Activated CD8-positive, alpha-beta memory T cell treated with anti-CD3 and anti-CD28 coated beads, Interleukin-2, amount 50 U/mL, for 48 hours (primary cell): ENCODE measurements at regions not wholly inside any gene's neighbourhood (a gene's known extent, or its start where the extent isn't known, plus 50 kb on each side); places are given as distances from the start of the nearest gene placed in this dataset.
"Not testable (repeated sequence)": the region's sequence is repeated elsewhere in the genome, so short reads cannot be mapped to it uniquely, and the experiment has no call there.

Source experiments
- DNase-seq: peaks from one replicate; pipeline ENCODE4 v3.0.0-alpha.2; 2020

- no peak for DNase-seq
Measured at GRCh38 chr21:20463362-20463761, 534.8 kb upstream of the NCAM2 start.

- DNase-seq, result no peak
Measured at GRCh38 chr21:20469361-20469760, 528.8 kb upstream of the NCAM2 start.

GRCh38 chr21:20486303-20486702, 511.9 kb upstream of the NCAM2 start:
- DNase-seq, result no peak

- not testable (repeated sequence) for DNase-seq
Measured at GRCh38 chr21:20502915-20503314, 495.3 kb upstream of the NCAM2 start.

- DNase-seq, result no peak
Measured at GRCh38 chr21:20507783-20508182, 490.4 kb upstream of the NCAM2 start.

GRCh38 chr21:20511216-20511880, 486.9 kb upstream of the NCAM2 start:
- DNase-seq, result no peak

GRCh38 chr21:20515446-20515845, 482.8 kb upstream of the NCAM2 start:
- DNase-seq, result no peak

GRCh38 chr21:20519076-20519475, 479.1 kb upstream of the NCAM2 start:
- DNase-seq, result no peak

- DNase-seq, result no peak
Measured at GRCh38 chr21:20522611-20523010, 475.6 kb upstream of the NCAM2 start.

GRCh38 chr21:20523191-20523590, 475.0 kb upstream of the NCAM2 start:
- no peak for DNase-seq

GRCh38 chr21:20527731-20528460, 470.3 kb upstream of the NCAM2 start:
- DNase-seq, result no peak

GRCh38 chr21:20537130-20537529, 461.1 kb upstream of the NCAM2 start:
- no peak for DNase-seq

- no peak for DNase-seq
Measured at GRCh38 chr21:20538039-20538658, 460.1 kb upstream of the NCAM2 start.

- no peak for DNase-seq
Measured at GRCh38 chr21:20545454-20545853, 452.8 kb upstream of the NCAM2 start.

- no peak for DNase-seq
Measured at GRCh38 chr21:20551939-20552338, 446.3 kb upstream of the NCAM2 start.

- DNase-seq, result no peak
Measured at GRCh38 chr21:20554785-20555184, 443.4 kb upstream of the NCAM2 start.

- DNase-seq, result no peak
Measured at GRCh38 chr21:20570824-20571232, 427.4 kb upstream of the NCAM2 start.

- no peak for DNase-seq
Measured at GRCh38 chr21:20572582-20572981, 425.6 kb upstream of the NCAM2 start.

GRCh38 chr21:20581361-20581760, 416.8 kb upstream of the NCAM2 start:
- DNase-seq, result no peak

- no peak for DNase-seq
Measured at GRCh38 chr21:20591284-20591683, 406.9 kb upstream of the NCAM2 start.

- no peak for DNase-seq
Measured at GRCh38 chr21:20592463-20592862, 405.7 kb upstream of the NCAM2 start.

GRCh38 chr21:20603236-20603635, 395.0 kb upstream of the NCAM2 start:
- DNase-seq, result no peak

GRCh38 chr21:20611008-20611407, 387.2 kb upstream of the NCAM2 start:
- no peak for DNase-seq

GRCh38 chr21:20613654-20614053, 384.6 kb upstream of the NCAM2 start:
- DNase-seq, result no peak
